ENCODE measurements at regions not wholly inside any gene's neighbourhood (a gene's known extent, or its start where the extent isn't known, plus 50 kb on each side); places are given as distances from the start of the nearest gene placed in this dataset.

DNA sequence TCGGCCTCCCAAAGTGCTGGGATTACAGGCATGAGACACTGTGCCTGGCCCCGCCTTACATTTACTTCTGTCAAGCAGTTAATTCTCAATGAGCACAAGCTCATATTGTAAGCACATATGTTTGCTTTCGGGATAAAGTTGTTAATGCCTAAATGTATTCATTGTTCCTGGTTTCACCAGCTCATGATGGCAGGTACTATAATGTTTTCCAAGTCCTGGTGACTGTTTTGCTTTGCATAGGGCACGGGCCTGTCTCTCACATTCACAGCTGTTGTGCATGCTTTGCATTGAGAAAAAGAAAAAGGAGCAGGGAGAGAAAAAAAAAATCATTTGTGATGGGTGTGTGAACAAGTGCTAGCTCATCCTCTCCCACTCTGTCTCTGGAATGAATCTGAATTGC lies 661.2 kb upstream of the TENM3 start:
- DNase-seq, result no peak

DNA sequence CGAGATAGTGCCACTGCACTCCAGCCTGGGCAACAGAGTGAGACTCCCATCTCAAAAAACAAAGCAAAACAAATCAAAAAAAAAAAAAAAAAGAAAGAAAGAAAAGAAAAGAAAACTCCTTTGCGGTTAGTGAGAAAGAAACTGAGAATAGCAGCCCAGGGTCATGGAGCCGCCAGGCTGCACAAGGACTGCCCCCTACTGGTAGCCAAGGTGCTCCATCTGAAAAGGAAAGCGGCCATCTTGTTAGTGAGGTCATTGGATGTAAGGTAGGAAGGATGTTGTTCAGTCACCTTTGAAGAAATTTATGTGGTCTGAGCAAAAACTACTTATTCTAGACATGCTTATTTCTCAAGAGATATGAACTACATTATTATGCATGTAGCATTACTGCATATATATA lies 660.6 kb upstream of the TENM3 start:
- DNase-seq, result no peak

DNA sequence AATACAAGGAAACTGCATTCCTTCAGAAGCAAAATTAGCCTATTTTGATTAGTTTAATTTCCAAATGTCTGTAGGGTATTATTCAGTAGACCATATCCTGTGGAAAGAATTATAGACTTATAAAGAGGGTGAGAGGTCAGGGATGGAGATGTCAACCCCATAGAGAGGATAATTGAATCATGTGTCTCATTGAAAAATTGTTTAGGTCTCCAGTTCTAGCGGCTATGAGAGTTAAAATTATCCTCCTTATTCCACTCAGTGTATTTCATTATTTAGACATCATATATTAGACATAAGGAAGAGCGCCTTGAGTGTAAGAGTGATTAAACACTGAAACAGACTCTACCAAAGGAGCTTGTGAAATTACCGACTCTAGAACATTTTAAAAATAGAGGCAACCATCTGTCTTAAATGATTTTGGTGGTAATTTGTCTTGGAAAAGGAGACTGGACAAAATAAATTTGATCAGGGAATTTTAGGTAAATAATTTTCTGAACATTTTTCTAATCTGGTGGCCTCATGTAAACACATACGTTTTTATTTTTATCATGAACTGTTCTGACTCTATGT lies 654.4 kb upstream of the TENM3 start:
- DNase-seq, result no peak

DNA sequence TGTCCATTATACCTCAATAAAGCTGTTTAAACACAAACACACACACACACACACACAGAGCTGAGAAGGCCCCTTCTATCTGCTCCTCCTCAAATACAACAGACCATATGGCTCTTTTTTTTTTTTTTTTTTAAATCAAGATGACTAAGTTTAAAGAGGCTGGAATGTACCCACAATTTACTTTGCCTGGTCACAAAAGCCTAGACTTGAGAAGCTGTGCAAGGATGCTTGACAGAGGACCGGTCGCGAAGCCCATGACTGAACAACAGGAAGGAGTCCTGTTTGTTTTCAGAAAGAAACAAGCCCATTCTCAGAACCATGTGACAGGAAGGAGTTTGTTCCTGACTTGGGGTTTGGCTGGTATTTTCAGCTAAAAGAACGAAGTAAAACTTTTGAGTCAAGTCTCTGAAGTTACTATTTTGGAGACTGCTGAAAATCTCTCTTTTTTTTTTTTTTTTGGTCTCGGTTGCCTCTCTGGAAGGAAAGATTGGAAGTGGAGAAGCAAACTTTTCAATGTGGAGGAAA lies 650.9 kb upstream of the TENM3 start:
- no peak for DNase-seq

DNA sequence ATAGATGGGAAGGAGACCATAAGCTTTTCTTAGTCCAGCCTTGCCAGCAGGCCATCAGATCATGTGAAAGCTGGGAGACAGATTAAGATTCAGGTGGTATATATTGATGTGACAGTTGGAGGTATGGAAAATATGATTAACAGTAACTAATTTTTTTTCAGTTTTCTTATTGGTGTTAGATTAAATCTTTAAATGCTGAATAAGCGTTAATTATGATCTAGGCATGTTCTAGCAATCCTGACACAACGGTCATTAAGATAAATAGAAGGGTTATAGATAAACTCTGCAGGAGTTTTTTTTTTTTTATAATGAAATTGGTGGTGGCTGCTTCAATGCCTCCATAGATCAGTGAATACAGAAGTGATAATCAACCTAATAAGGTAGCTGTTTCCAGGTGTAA lies 649.5 kb upstream of the TENM3 start:
- DNase-seq, result no peak

DNA sequence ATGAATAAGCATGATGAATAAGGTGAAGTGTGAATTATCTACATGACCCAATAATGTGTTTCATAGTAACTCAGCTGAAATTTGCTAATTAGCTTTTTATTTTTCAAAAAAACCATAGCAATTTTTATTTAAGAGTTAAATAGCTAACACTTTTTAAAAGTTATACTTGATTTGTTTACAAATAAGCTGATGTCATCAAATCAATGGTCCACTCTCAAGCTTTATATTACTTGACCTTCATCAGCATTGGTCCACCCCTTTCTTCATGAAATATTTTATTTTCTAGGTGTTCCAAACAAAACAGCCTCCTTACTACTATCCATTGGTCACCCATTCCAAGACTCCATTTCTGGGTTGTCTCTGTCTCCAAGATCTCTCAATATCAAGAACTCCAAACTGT lies 649.0 kb upstream of the TENM3 start:
- no peak for DNase-seq

DNA sequence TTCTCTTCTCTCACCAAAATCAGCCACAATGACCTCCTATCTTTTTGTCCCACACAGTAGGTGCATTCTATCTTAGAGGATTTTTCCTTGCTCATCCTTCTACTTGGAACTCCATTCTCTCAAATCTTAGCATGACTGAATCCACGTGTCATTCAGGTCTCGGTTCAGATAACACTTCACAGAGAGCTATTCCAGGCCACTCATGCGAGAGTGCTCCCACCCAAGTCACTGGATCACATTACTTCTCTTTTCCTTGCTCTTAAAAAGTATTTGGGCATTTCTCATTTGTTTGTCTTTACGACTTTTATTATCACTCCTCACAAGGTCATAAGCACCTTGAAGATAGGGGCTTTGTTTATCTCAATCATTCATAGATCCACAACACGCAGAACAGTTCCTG lies 647.5 kb upstream of the TENM3 start:
- no peak for DNase-seq

DNA sequence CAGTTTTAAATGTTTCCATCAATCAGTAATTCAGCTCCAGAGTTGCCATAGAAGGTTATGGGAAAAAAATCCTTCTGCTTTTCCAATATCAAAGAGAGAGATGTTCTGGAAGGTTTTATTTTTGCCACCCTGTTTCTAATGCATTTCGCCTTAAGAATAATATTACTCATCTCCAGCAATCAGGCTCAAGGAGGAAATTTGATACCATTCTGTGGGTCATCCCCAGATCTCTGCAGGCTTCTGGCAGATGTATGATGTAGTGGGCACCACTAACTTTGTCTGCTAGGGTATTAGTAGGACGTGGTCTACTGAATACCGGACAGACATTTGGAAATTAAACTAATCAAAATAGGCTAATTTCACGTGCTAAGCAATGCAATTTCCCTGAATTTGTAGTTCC lies 645.4 kb upstream of the TENM3 start:
- no peak for DNase-seq

DNA sequence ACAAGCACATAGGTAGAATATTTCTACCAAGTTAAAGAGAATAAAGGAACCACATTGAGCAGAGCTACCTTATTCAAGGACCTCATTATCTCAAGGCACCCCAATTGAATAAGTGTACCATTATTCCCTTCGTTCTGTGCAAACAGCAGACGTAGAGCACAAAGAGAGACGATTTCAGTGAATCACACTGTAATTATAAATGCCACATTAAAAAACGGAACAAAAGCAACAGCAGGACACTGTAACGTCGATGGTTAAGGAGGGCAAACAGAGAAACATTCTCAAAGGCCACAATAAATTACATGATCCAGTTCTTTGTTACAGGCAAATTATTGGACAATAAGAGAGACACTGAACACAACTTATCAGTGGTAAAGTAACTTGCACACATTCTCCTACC lies 644.1 kb upstream of the TENM3 start:
- DNase-seq, result no peak

DNA sequence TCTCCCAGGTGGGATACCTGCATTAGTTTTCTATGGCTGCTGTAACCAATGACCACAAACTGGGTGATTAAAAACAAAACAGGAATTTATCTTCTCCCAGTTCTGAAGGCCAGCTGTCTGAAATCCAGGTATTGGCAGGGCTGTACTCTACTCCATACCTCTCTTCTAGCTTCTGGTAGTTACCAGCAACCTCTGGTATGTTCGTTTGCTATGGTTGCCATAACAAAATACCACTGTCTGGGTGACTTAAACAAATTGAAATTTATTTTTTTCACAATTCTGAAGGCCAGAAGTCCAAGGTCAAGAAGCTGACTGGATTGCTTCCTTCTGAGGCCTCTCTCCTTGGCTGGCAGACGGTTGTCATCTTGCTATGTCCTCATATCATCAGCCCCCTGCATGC lies 642.1 kb upstream of the TENM3 start:
- DNase-seq, result no peak

DNA sequence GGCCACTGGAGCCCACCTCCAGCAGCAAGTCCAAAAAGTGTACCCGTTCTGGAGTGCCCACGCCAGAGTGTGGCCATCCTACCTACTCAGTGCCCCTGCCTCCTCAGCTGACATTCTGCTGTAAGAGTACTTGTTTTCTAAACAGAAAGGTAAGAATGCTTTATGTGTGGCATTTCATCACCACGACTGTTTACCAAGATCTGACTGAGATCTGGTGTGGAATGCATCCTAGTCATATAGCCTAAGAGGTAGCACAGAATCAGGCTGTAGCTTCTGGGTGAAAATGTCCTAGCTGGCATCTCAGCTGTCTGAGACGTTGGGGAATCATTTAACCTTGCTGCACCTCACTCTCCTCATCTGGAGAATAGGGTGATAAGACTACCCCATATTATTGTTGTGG lies 638.7 kb upstream of the TENM3 start:
- no peak for DNase-seq

DNA sequence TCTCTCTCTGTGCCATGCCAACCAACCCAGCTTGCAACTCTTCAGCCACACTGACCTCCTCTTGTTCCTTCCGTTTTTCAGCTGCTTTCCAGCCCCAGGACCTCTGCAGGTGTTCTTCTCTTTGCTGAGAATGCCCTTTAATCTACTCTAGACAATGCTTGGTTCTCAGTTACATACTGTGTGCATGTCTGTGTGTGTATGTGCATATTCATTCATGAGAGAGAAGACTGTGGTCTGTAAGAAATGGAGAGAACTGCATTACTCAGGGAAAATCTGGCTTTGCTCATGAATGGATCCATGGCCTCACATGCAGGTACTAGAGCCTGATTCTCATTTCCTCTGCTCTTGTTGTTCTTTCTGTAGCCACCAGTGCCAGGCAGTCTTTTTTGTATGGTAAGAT lies 636.9 kb upstream of the TENM3 start:
- DNase-seq, result no peak

DNA sequence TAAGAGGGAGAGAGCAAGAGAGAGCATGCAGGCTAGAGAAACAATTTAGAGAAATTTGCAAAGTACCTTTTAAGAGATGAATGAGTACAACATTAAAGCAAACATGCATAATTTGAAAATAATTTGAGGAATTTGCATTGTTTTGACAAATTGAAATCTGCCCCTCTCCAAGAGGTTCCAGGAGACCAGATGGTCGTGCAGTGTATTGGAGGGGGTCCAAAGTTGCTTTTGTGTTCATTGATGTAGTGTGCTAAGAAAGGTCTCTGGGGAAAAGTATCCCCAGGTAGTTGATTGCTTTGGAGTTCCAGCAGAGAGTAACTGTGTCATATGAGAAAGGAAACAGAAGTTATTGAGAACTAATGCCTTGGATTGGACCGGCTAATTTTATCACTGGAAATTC lies 635.0 kb upstream of the TENM3 start:
- no peak for DNase-seq

DNA sequence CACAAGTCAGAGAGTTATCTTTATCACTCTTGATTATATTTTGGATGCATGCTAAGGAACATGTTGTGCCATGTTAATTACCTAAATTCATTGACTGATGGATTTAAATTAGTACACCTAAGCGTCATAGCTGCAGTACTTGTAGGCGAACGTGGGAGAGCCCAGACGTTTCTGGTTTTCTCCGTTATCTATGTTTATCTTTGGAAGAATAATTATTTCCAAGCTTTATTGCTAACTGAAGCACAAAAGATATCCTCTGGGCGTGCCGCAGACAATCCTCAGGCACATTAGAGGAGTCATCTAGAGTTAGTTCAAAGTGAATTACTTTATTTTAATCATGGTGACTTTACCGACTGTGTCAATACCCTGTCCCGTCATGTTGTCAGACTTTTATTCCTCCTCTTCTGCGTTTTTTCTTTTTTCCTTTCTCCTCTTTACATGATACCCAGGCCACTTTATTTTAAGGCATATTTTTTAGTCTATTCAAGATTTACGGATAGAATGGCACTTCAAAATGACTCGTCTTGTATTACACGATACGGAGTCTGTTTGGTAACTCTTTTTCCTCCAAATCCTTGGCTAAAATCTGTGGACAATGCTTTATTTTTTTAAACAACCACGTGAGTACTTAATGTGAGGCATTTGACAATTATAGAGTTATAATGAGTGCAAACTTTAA lies 632.0 kb upstream of the TENM3 start:
- DNase-seq, result no peak

DNA sequence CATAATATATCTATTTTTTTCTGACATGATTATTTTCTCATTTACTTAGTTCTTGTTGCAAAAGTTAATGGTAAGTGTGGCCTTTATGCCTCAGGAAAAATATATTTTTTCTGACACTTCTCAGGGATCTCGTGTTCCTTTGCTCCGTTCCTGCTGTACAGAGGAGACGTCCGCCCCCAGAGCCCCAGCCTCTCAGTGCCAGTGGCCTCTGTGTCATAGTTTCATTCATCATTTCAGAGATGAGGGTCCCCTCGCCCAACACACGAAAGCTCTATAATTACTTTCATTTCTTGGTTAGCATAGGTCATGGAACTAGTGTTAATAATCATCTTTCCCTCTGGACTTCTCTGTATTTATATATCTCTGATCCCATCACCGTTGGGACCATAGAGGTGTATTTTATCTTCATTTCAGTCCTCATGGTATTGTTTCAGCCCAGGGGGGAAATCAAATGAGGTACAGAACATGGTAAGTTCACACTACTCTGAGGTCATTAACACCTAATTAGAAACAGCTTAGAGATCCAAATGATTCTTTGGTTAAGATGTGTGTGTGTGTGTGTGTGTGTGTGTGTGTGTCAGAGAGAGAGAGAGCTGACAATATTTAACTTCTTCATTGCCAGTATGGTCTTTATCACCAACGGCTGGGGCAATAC lies 631.1 kb upstream of the TENM3 start:
- DNase-seq, result no peak

DNA sequence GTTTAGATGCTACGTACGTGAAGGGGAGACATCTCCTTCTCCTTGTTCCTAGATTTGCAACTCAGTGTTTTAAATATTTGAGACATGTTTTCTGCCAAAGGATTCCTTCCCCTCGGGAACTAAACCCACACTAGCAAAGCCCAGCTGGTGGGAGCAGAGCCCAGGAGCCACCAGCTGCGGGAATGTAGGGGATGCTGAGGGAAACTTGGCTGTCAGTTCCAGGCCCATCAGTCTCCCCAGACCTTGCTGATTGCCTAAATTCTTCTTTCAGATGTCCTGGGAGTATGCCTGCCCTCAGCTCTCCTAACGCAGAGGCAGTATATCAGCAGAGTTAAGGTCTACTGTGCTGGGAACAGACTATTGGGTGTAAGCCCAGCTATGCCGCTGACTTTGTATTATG lies 630.0 kb upstream of the TENM3 start:
- DNase-seq, result no peak

DNA sequence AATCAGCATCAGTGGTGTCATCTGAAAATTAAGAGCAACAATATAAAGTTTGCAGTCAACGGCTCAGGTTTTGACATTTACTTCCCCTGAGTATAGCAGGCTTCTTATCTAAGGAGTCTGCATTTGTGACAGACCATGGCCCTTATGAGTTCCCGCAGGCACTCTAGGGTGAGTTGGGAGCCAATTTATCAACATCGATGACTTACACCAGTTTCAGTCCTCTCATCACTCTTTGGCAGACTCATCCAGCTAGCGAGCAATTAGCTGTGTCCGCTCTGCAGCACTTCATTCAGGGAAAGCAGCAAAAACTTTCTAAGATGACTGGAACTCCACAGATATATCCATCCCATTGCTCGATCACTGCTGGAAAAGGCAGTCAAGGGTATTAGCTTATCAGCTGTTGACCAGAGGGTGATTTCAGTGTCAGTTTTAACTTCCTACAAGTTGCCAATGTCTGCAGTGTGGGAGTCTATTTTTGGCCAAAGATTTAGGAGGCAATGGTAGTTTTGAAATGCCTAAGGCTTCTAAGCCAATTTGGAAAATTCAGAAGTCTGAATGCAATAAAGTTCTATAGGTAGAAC lies 625.1 kb upstream of the TENM3 start:
- DNase-seq, result no peak

DNA sequence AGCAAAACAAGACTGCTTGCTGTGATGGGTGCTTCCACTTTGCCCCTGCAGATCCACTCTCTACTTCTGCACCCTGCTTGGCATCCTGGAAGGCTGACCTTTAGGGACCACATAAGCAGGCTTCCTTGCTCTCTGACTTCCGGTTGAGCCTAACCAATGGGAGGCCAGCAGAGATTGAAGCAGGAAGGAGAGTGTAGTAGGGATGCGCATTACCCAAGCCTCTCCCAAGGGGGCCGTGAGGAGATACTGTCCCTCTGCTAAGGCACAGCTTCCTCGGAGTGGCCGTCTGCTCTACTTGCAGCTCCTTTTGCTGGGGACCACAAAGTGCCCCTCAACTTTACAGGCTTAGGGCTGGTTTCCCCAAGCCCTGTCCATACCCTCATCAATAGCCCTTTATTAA lies 624.3 kb upstream of the TENM3 start:
- no peak for DNase-seq

DNA sequence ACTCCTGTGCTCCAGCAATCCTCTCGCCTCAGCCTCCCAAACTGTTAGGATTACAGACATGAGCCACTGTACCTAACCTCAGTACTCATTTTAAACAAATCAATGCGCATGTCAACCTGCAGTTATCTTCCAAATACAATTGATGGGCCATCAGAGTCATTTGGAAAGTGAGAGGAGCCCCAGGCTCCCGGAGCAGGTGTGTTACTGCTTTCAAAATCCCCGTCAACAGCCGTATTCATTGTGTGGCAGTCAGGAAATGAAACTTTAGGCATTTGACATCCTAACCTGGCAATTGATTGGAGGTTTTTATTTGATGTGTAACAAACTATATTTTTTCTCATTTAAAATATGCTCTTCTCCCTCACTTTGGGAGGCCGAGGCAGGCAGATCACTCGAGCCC lies 623.6 kb upstream of the TENM3 start:
- no peak for DNase-seq

DNA sequence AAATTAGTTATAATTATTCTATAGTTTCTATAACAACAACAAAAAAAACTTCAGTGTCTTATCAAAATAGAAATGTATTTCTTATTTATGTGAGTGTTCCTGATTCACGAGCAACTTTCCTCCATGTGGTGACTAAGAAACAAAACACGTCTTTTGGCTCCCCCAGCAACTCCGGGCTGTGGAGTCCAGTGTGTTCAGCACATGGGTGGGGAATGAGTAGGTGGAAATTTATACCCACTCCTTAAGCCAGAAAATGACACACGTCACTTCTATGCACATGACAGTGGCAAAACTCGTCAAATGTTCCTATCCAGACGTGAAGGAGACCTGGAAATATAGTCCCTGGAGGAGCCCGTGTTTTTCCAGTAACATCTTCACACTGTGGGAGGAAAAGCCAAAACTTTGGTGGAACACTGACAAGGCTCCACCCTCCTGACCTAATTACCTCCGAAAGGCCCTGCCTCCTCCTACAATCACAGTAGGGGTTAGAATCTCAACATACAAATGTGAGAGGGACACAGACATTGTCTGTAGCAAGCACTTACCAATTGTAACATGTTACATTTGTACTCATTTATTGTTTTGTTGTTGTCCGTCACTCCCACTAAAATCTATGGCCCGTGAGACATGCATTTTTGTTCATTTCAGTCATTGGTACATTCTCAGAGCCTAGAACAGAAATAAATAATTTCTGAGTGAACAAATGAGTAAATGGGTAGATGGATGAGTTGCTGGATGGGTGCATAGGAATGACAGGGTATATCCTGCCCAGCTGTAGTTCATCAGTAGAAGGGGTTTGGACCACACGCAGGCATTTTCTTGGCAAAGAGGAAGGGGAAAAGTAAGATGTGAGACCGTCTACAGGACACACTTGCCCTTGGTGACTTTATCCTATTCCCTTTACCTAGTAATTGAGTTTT lies 605.8 kb upstream of the TENM3 start:
- no peak for DNase-seq

DNA sequence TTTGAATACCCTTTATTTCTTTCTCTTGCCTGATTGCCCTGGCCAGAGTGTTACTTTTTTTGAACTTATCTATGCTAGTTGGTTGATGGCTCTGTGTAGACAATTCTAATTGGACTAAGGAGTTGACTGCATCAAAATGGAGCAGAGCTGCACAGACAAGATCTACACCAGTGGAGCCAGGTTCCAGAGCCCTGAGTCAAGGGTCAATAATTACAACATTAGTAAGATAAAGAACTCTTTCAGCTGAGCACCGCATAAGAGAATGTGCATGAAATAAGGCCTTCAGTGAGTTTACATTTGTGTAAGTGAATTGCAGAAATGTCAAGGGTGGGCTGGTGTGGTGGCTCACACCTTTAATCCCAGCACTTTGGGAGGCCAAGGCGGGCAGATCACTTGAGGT lies 599.7 kb upstream of the TENM3 start:
- no peak for DNase-seq

DNA sequence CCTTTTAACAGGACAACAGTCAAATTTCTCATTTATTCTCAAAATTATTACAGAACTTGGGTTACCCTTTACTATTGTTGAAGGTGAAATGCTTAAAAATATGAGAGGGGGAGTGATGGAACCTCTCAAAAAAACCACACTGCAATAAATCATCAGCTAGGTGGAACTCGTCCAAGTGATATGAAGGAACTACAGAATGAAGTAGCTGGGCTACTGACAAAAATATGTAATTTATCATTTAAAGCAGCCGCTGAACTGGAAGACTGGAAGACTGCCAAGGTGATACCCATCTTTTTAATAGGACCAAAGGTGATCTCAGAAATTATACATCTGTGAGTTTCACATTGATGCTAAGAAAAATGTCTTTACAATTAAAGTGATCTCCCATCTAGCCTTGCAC lies 597.7 kb upstream of the TENM3 start:
- DNase-seq, result no peak

DNA sequence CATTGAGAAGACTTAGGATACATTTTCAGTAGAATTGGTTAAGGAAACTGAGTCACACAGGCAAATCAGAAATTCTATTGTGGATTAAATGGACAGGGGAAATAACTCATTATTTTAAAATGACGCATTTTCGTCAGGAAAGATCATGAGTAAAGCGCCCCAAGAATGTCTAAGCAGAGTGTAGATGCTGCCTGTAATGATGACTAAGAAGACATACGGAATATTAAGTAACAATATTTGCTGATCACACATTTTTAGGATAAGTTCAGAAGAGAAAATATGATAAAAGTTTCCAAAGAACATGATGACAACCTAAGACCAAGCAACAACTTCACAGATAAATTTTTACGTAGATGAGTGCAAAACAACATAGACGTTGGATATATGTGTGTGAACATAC lies 596.3 kb upstream of the TENM3 start:
- no peak for DNase-seq
